Stimulated activated CD8-positive, alpha-beta memory T cell treated with anti-CD3 and anti-CD28 coated beads, Interleukin-2, amount 100 ng/mL, for 48 hours (primary cell): ENCODE measurements at regions not wholly inside any gene's neighbourhood (a gene's known extent, or its start where the extent isn't known, plus 50 kb on each side); places are given as distances from the start of the nearest gene placed in this dataset.

Experiments
- DNase-seq, 2 donors: peaks; one replicate each; pipeline ENCODE4 v3.0.0-alpha.2; 2020; ENCODE audit warnings: low read depth in 2 of 2

- DNase-seq, result no peak
Observed at GRCh38 chr2:58572731-58573130, 331.6 kb upstream of the FANCL start.

GRCh38 chr2:58571181-58571852 is 330.2 kb upstream of the FANCL start:
- DNase-seq, result no peak

- no peak for DNase-seq
Observed at GRCh38 chr2:58569475-58570185, 328.5 kb upstream of the FANCL start.

- no peak for DNase-seq
Observed at GRCh38 chr2:58568901-58569300, 327.8 kb upstream of the FANCL start.

GRCh38 chr2:58562276-58562675 is 321.2 kb upstream of the FANCL start:
- DNase-seq, result no peak

- DNase-seq, result no peak
Observed at GRCh38 chr2:58560531-58560930, 319.4 kb upstream of the FANCL start.

GRCh38 chr2:58558881-58559280 is 317.8 kb upstream of the FANCL start:
- no peak for DNase-seq

GRCh38 chr2:58557176-58557575 is 316.1 kb upstream of the FANCL start:
- no peak for DNase-seq

GRCh38 chr2:58553937-58554336 is 312.8 kb upstream of the FANCL start:
- no peak for DNase-seq

- DNase-seq, result no peak
Observed at GRCh38 chr2:58553522-58553921, 312.4 kb upstream of the FANCL start.

- DNase-seq, result no peak
Observed at GRCh38 chr2:58545300-58546280, 304.5 kb upstream of the FANCL start.

- no peak for DNase-seq
Observed at GRCh38 chr2:58543442-58543841, 302.3 kb upstream of the FANCL start.

GRCh38 chr2:58541511-58541910 is 300.4 kb upstream of the FANCL start:
- DNase-seq, result no peak

- DNase-seq, result no peak
Observed at GRCh38 chr2:58540681-58541080, 299.6 kb upstream of the FANCL start.

GRCh38 chr2:58539973-58540372 is 298.8 kb upstream of the FANCL start:
- DNase-seq, result no peak

GRCh38 chr2:58535990-58536389 is 294.9 kb upstream of the FANCL start:
- no peak for DNase-seq

GRCh38 chr2:58535182-58535581 is 294.1 kb upstream of the FANCL start:
- DNase-seq, result no peak

- DNase-seq, result no peak
Observed at GRCh38 chr2:58533376-58533775, 292.3 kb upstream of the FANCL start.

- DNase-seq, result no peak
Observed at GRCh38 chr2:58532641-58533040, 291.5 kb upstream of the FANCL start.

- no peak for DNase-seq
Observed at GRCh38 chr2:58527647-58528046, 286.5 kb upstream of the FANCL start.

GRCh38 chr2:58521803-58522554 is 280.9 kb upstream of the FANCL start:
- no peak for DNase-seq

- no peak for DNase-seq
Observed at GRCh38 chr2:58520903-58521302, 279.8 kb upstream of the FANCL start.
